Mucosa of descending colon (tissue), 3 donors: ENCODE measurements at regions not wholly inside any gene's neighbourhood (a gene's known extent, or its start where the extent isn't known, plus 50 kb on each side); places are given as distances from the start of the nearest gene placed in this dataset.

Source experiments
- ATAC-seq: fragments of 200-7000 bp; cut with Tn5 transposase; one replicate; pipeline ENCODE4 v1.9.1; 2020; ENCODE audit warnings: mild to moderate bottlenecking, moderate library complexity
- DNase-seq, 3 donors: peaks; one replicate each; pipeline ENCODE4 v3.0.0-alpha.2; 2020
- H3K36me3 ChIP-seq: fragments of 200-600 bp; one replicate; pipeline ENCODE4 v1.8.0; 2021; ENCODE audit warnings: low read depth, mild to moderate bottlenecking
- H3K4me1 ChIP-seq: fragments of 200-600 bp; one replicate; pipeline ENCODE4 v1.8.0; 2021; ENCODE audit warnings: low read depth, mild to moderate bottlenecking
- H3K4me3 ChIP-seq: fragments of 200-600 bp; one replicate; pipeline ENCODE4 v1.8.0; 2021; ENCODE audit warnings: mild to moderate bottlenecking
- H3K9me3 ChIP-seq: fragments of 200-600 bp; one replicate; pipeline ENCODE4 v1.8.0; 2021; ENCODE audit warnings: mild to moderate bottlenecking
- CTCF ChIP-seq: fragments of 200-600 bp; IDR thresholded peaks from one replicate; pipeline ENCODE4 v1.8.0; 2022; ENCODE audit warnings: antibody characterized with exemption, mild to moderate bottlenecking
- intact Hi-C, 2 donors: fragments of 100-400 bp; cut with DNase I in 1 of 2; cut with micrococcal nuclease in 1 of 2; formaldehyde crosslinking; loops; one replicate each; pipeline versions ENCODE4 v1.11.0 to v1.11.1; 2022; cut with DNase I, micrococcal nuclease
- donor health status: DM: no; HTN: no; CAD: no; lungs with moderate emphysema.
- donor health status: DM: no; HTN: no; CAD: no.
- donor health status: DM: no; HTN: yes; CAD: no.

- intact Hi-C loops, result no loop called here
- DNase-seq (no peak), ATAC-seq (no peak)
- Histone ChIP-seq H3K9me3 (peaks cover 3% of the 10 kb centered on the region), H3K4me3 (no peak overlapping the region), H3K4me1 (no peaks in the 10 kb centered on the region), H3K36me3 (no peaks in the 10 kb centered on the region)
- no peak for TF ChIP-seq CTCF
Measured at GRCh38 chr4:4752025-4752424, 107.4 kb upstream of the MSX1 start.

GRCh38 chr4:4750187-4750586 is 109.3 kb upstream of the MSX1 start:
- no peaks in the 10 kb centered on the region for H3K4me1 ChIP-seq
- no peaks in the 10 kb centered on the region for H3K36me3 ChIP-seq
- no peak for DNase-seq
- intact Hi-C loops, result no loop called here
- no peak for TF ChIP-seq CTCF
- H3K9me3 ChIP-seq, result peaks cover 11% of the 10 kb centered on the region
- ATAC-seq, result no peak
- no peak overlapping the region for H3K4me3 ChIP-seq

GRCh38 chr4:4749137-4749536 is 110.3 kb upstream of the MSX1 start:
- Histone ChIP-seq H3K4me1 (no peaks in the 10 kb centered on the region), H3K9me3 (peaks cover 11% of the 10 kb centered on the region), H3K4me3 (no peak overlapping the region), H3K36me3 (no peaks in the 10 kb centered on the region)
- no peak for TF ChIP-seq CTCF
- DNase-seq, result no peak
- intact Hi-C loops, result no loop called here
- no peak for ATAC-seq

GRCh38 chr4:4746444-4746843 is 113.0 kb upstream of the MSX1 start:
- no peak for DNase-seq
- intact Hi-C loops, result no loop called here
- no peaks in the 10 kb centered on the region for H3K36me3 ChIP-seq
- H3K9me3 ChIP-seq, result peaks cover 11% of the 10 kb centered on the region
- no peak for TF ChIP-seq CTCF
- no peak for ATAC-seq
- no peaks in the 10 kb centered on the region for H3K4me1 ChIP-seq
- no peak overlapping the region for H3K4me3 ChIP-seq

GRCh38 chr4:4740071-4740470 is 119.4 kb upstream of the MSX1 start:
- H3K4me3 ChIP-seq, result no peak overlapping the region
- TF ChIP-seq CTCF, result no peak
- intact Hi-C loops, result no loop called here
- no peaks in the 10 kb centered on the region for H3K36me3 ChIP-seq
- DNase-seq (no peak), ATAC-seq (no peak)
- no peaks in the 10 kb centered on the region for H3K4me1 ChIP-seq
- no peaks in the 10 kb centered on the region for H3K9me3 ChIP-seq

DNA sequence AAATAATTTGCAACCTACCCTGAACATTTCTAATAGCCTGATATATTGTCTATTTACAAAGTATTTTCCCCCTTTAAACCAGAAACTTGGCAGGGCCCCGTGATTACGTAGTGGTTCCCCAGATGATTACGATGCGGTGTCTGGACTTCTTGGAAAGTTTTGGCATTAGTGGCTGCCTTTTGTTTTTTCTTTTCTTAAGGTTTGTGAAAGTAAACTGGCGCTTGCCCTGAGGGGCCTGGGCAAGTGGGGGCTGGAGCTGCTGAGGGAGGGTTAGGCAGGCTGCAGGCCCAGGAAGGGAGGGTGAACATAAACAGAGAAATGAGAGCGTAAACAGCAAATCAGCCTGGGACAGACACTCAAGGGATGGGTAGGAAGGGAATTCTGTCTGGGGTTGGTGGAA is 123.6 kb upstream of the MSX1 start:
- H3K4me1 ChIP-seq, result no peaks in the 10 kb centered on the region
- H3K36me3 ChIP-seq, result no peaks in the 10 kb centered on the region
- no peak overlapping the region for H3K4me3 ChIP-seq
- no peak for TF ChIP-seq CTCF
- DNase-seq, result peak in 1 of 3 donors; percentile 4
- intact Hi-C loops, result no loop called here
- ATAC-seq, result no peak
- H3K9me3 ChIP-seq, result no peaks in the 10 kb centered on the region
